Stimulated activated memory B cell treated with anti-CD40 and anti-IgM and Interleukin-4, amounts not matched to agents 10 μg/mL and 1 μg/mL and 100 μg/mL, for 72 hours (primary cell): ENCODE measurements at regions not wholly inside any gene's neighbourhood (a gene's known extent, or its start where the extent isn't known, plus 50 kb on each side); places are given as distances from the start of the nearest gene placed in this dataset.
"Not testable (repeated sequence)": the region's sequence is repeated elsewhere in the genome, so short reads cannot be mapped to it uniquely, and the experiment has no call there.

ENCODE experiments used
- ATAC-seq: fragments of 150-1000 bp; cut with Tn5 transposase; 2 replicates; pipeline ENCODE4 v1.10.0; 2021
- H3K27ac Mint-ChIP-seq: one replicate; pipeline ENCODE4 v1.8.0; 2022; ENCODE audit warnings: mild to moderate bottlenecking, mixed read lengths
- H3K27me3 Mint-ChIP-seq: one replicate; pipeline ENCODE4 v1.8.0; 2022; ENCODE audit warnings: mixed read lengths
- H3K36me3 Mint-ChIP-seq: one replicate; pipeline ENCODE4 v1.8.0; 2022; ENCODE audit warnings: mixed read lengths
- H3K4me1 Mint-ChIP-seq: one replicate; pipeline ENCODE4 v1.8.0; 2022; ENCODE audit warnings: mixed read lengths
- H3K4me3 Mint-ChIP-seq: one replicate; pipeline ENCODE4 v1.8.0; 2022; ENCODE audit warnings: mild to moderate bottlenecking, moderate library complexity, mixed read lengths
- H3K9me3 Mint-ChIP-seq: one replicate; pipeline ENCODE4 v1.8.0; 2022; ENCODE audit warnings: mixed read lengths

DNA sequence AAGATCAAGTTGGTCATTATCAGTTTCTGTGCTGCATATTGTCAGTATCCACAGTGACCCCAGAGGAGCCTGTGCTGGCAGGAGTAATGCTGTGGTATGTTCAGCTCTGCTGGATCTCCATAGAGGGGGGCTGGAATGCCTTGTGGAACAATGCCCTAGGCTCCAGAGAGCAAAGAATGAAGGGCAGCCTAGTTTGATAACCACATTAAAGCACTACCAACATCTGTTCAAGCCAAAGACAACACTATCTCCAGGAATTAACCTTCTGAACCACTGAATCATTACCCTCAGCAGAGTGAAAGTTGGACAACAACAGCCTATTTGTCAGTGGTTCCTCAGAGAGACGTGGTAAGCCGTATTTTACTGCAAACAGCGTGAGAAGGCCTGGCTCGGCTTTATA is 192.3 kb upstream of the CXorf66 start:
- no peaks in the 10 kb centered on the region for H3K4me1 Mint-ChIP-seq
- H3K36me3 Mint-ChIP-seq = no peaks in the 10 kb centered on the region
- no peaks in the 10 kb centered on the region for H3K27me3 Mint-ChIP-seq
- no peak overlapping the region for H3K4me3 Mint-ChIP-seq
- no peak for ATAC-seq
- no peaks in the 10 kb centered on the region for H3K9me3 Mint-ChIP-seq
- no peak overlapping the region for H3K27ac Mint-ChIP-seq

DNA sequence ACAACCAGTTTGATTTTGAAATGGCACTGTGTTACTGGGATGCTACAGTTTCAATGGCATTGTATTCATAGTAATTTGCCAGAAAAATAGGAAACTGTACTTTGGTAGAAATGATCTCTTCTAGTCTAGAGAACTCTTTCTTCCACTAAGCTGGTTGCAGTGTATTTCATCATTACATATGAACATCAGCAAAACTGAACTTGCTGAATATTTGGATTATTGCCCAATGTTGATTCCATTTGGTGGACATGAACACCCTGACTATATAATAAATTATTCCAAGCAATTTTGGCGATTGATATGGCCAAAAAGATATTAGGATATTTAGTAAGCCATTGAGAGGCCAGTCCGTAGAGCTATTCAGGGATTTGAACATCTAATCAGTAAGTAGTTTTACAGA is 191.8 kb upstream of the CXorf66 start:
- no peaks in the 10 kb centered on the region for H3K27me3 Mint-ChIP-seq
- no peak overlapping the region for H3K4me3 Mint-ChIP-seq
- H3K36me3 Mint-ChIP-seq = no peaks in the 10 kb centered on the region
- H3K4me1 Mint-ChIP-seq = no peaks in the 10 kb centered on the region
- H3K27ac Mint-ChIP-seq = no peak overlapping the region
- no peaks in the 10 kb centered on the region for H3K9me3 Mint-ChIP-seq
- ATAC-seq = no peak

DNA sequence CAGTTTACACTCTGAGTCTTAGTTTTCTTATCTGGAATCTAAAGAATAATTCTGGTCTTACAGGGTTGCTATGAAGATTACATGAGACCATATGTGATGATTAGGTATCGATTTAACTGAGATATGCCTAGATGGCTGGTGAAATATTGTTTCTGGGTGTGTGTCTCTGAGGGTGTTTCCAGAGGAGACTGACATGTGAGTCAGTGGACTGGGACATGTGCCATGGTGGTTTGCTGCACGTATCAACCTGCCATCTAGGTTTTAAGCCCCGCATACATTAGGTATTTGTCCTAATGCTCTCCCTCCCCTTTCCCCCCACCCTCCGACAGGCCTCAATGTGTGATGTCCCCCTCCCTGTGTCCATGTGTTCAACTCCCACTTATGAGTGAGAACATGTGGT is 186.0 kb upstream of the CXorf66 start:
- no peaks in the 10 kb centered on the region for H3K36me3 Mint-ChIP-seq
- no peaks in the 10 kb centered on the region for H3K4me1 Mint-ChIP-seq
- H3K27ac Mint-ChIP-seq = no peak overlapping the region
- ATAC-seq = no peak
- no peak overlapping the region for H3K4me3 Mint-ChIP-seq
- H3K27me3 Mint-ChIP-seq = no peaks in the 10 kb centered on the region
- no peaks in the 10 kb centered on the region for H3K9me3 Mint-ChIP-seq

DNA sequence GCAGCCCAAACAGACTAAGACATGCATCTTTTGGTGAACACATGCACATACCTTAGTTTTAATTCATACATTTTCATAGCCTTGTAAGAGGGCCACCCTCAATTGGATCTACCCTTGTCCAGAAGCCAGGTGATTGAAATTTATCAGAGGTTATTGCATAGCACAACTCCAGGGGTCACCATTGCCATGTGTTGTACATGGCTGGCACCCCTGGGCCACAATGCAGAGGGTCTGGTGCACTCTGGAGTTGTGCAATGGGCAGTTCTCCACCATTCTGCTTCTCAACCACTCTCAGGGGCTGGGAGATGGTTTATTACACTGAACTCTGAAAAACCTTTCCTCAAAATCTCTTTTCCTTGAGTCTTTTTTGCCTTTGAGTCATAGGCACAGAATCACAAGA is 184.4 kb upstream of the CXorf66 start:
- Mint-ChIP-seq H3K27ac (no peak overlapping the region), H3K9me3 (no peaks in the 10 kb centered on the region), H3K27me3 (no peaks in the 10 kb centered on the region), H3K4me1 (no peaks in the 10 kb centered on the region), H3K4me3 (no peak overlapping the region), H3K36me3 (no peaks in the 10 kb centered on the region)
- ATAC-seq = no peak

DNA sequence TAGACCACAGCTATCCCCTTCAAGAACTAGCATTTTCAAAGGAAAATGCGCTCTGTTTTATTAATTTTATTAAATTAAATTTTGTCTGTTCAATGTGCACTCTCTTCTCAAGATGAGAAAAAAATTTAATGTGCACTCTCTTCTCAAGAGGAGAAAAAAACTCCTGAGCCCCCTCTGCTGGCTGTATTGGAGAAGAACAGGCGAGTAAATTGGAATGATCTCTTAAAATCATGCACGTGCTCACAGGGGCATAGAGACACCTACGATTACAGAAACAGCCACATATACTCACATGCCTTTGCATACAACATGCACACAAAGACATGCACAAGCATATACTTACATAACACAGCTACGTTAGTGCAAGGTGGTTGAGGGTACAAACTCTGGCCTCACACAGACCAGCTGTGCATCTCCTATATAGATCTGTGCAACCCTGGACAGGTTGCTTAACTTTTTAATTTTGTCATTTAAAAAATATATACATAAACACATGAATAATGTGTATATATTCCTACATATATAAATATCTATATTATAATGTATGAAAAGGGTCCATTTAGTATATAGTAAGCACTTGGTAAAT is 176.2 kb upstream of the CXorf66 start:
- no peak overlapping the region for H3K4me3 Mint-ChIP-seq
- ATAC-seq = no peak
- no peak overlapping the region for H3K27ac Mint-ChIP-seq
- no peaks in the 10 kb centered on the region for H3K9me3 Mint-ChIP-seq
- no peaks in the 10 kb centered on the region for H3K27me3 Mint-ChIP-seq
- H3K4me1 Mint-ChIP-seq = no peaks in the 10 kb centered on the region
- H3K36me3 Mint-ChIP-seq = no peaks in the 10 kb centered on the region

DNA sequence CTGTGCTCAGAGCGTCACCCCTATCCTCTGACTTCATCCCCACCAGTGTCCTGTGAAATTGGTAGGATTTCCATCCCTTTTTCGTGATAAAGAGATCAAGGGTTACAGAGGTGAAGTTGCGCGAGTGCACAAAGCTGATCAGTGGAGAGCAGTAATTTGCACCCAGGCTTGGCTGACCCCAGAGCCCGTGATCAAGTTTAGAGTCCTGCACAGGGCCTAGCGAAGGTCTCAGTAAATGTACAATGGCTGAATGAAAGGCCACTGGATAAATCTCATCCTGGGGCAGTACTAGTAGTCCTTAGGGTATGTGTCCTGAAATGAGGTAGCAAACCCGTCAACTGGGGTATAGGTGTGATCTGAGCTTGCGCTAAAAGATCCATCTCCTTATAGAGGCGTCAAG is 173.2 kb upstream of the CXorf66 start:
- not testable (repeated sequence) for H3K4me3 Mint-ChIP-seq, H3K27ac Mint-ChIP-seq

DNA sequence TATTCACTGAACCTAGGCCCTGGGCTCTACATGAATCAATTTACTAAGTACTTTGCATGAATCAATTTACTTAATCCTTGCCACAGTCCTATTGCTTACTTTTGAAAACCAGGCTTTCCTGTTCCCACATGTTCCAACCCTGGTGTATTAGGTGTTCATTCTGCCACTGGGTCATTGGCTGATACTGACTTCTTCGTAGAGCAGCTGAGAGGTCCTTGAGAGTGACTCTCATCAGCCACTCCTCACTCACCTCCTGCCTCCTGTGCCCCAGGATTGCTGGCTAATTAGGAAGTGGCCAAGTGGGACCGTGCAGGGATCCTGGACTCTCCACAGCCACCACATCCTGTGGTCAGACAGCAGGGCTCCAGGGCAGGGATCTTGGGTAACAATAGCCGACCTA is 172.7 kb upstream of the CXorf66 start:
- not testable (repeated sequence) for H3K4me1 Mint-ChIP-seq, H3K9me3 Mint-ChIP-seq, H3K4me3 Mint-ChIP-seq, H3K27ac Mint-ChIP-seq, ATAC-seq, H3K27me3 Mint-ChIP-seq, H3K36me3 Mint-ChIP-seq

More for the DNA sequence above, 173.2 kb upstream of the CXorf66 start:
- not testable (repeated sequence) for H3K27me3 Mint-ChIP-seq, H3K4me1 Mint-ChIP-seq, H3K9me3 Mint-ChIP-seq, ATAC-seq, H3K36me3 Mint-ChIP-seq

DNA sequence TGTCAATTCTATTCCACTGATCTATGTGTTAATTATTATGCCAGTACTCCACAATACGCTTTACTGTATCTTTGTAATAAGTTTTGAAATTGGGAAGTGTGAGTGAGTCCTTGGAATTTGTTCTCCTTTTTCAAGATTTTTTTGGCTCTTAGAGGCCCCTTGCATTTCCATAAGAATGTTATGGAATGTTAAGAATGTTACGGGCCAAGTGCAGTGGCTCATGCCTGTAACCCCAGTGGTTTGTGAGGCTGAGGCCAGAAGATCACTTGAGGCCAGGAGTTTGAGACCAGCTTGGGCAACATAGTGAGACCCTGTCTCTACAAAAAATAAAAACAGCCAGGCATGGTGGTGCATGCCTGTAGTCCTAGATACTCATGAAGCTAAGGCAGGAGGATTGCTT is 167.6 kb upstream of the CXorf66 start:
- no peaks in the 10 kb centered on the region for H3K36me3 Mint-ChIP-seq
- no peak overlapping the region for H3K4me3 Mint-ChIP-seq
- no peaks in the 10 kb centered on the region for H3K27me3 Mint-ChIP-seq
- no peak for ATAC-seq
- H3K9me3 Mint-ChIP-seq = no peaks in the 10 kb centered on the region
- H3K27ac Mint-ChIP-seq = no peak overlapping the region
- H3K4me1 Mint-ChIP-seq = no peaks in the 10 kb centered on the region

DNA sequence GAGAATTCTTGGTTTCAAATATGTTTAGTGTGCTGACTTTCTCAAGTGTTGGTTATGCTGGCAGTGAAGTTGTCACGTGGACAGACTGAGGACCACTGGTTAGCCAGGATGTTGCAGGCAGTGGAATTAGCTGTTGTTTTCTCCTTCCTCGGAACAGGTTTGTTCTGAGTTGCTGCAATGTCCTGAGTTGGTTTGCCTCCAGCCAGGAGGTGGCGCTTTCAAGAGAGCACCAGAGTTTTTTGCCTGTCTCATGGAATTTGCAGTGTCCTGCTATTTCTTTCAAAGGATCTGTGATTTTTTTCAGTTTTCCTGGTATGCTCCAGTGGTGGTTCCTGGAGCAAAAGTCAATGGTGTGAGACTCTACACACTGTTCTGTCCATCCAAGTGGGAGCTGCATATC is 158.1 kb upstream of the CXorf66 start:
- H3K4me3 Mint-ChIP-seq = no peak overlapping the region
- H3K4me1 Mint-ChIP-seq = no peaks in the 10 kb centered on the region
- no peak for ATAC-seq
- no peak overlapping the region for H3K27ac Mint-ChIP-seq
- no peaks in the 10 kb centered on the region for H3K27me3 Mint-ChIP-seq
- H3K9me3 Mint-ChIP-seq = no peaks in the 10 kb centered on the region
- H3K36me3 Mint-ChIP-seq = no peaks in the 10 kb centered on the region

DNA sequence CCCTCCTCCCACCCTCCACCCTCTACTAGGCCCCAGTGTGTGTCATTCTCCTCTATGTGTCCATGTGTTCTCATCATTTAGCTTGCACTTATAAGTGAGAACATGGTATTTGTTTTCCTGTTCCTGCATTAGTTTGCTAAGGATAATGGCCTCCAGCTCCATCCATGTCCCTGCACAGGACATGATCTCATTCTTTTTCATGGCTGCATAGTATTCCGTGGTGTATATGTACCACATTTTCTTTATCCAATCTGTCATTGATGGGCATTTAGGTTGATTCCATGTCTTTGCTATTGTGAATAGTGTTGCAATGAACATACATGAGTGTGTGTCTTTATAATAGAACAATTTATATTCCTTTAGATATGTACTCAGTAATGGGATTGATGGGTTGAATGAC is 148.7 kb upstream of the CXorf66 start:
- H3K4me1 Mint-ChIP-seq, H3K4me3 Mint-ChIP-seq, ATAC-seq, H3K27ac Mint-ChIP-seq, H3K36me3 Mint-ChIP-seq, H3K9me3 Mint-ChIP-seq, H3K27me3 Mint-ChIP-seq: not testable (repeated sequence)

DNA sequence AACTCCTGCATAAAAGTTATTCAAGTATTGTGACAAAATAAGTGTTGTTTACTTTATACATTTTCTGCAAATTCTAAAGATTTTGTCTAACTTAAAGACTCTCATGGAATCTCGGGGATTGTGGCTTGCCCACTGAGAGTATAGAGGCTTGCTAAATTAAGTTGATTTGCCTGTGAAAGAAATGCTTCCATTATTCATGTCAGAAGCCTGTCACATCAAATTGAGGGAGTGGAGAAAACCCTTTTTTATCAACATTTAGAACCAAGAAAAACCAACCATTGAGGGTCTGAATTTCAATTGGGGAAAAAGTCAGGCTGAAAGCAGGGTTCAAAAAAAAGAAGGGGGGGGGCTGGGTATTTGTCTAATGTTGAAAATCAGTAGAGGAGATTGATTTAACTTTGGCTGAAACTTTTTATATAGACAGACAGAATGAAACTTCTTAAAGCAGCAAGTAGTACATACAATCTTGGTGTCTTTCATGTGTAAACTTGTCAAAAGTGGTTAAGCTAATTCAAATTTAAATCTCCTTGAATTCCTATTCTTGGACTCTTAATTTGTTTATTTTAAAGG is 144.8 kb upstream of the CXorf66 start:
- Mint-ChIP-seq H3K9me3 (peaks cover 2% of the 10 kb centered on the region), H3K27ac (no peak overlapping the region), H3K4me3 (no peak overlapping the region), H3K36me3 (no peaks in the 10 kb centered on the region), H3K4me1 (no peaks in the 10 kb centered on the region), H3K27me3 (no peaks in the 10 kb centered on the region)
- ATAC-seq = no peak

DNA sequence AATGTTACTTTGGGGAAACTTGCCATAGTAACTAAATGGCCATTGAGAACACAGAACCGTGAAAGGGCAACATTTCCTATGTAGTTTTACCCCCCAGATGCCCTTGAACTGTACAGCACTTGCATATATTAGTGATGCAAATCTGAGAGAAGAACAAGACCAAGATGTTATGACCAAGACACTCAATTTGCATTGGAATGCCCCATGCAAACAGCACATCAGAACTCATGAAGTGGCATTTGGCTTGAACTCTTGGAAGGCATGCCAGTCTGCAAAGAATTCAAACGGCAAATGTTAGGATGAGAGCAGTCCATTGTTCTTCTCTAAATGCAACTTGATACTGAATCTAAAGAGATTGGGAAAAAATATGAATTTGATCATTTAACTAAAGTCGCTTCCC is 139.4 kb upstream of the CXorf66 start:
- H3K9me3 Mint-ChIP-seq = no peaks in the 10 kb centered on the region
- no peak for ATAC-seq
- H3K4me3 Mint-ChIP-seq = no peak overlapping the region
- no peaks in the 10 kb centered on the region for H3K36me3 Mint-ChIP-seq
- no peaks in the 10 kb centered on the region for H3K4me1 Mint-ChIP-seq
- H3K27ac Mint-ChIP-seq = no peak overlapping the region
- H3K27me3 Mint-ChIP-seq = no peaks in the 10 kb centered on the region

DNA sequence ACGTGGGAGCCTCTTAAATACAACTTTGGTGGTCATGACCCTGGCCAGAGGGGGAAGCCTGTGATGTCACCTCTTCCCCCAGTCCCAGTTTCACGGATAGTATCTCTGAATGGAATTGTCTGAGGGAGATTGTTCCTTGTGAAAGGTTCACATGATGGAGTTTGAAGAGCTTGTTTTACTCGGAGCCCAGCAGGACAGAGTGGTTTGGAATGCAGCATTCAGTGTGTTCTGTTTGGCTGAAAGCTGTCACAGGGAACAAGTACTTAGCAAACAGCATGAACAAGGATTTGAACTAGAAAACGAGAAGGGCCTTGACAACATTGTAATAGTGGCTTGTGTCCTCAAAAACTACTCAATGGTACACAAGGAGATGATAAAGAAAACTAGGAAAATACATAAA is 133.9 kb upstream of the CXorf66 start:
- Mint-ChIP-seq H3K27me3 (no peaks in the 10 kb centered on the region), H3K27ac (no peak overlapping the region), H3K4me1 (no peaks in the 10 kb centered on the region), H3K36me3 (no peaks in the 10 kb centered on the region), H3K9me3 (no peaks in the 10 kb centered on the region), H3K4me3 (no peak overlapping the region)
- ATAC-seq = no peak

DNA sequence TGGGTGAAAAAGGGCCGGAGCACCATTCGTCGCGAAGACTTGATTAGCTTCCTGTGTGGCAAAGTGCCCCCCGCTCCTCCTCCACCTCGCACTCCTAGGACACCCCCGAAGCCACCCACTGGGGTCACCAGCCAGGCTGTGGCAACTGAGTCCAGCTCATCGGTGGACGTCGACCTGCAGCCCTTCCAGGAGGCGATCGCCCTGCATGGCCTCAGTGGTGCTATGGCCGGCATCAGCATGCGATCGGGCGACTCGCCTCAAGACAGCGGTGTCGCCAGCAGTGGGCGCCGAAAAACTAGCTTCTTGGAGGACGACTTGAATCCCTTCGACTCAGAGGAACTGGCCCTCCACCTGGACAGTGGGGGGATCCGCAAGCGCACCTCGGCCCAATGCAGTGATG is 126.8 kb upstream of the CXorf66 start:
- H3K4me1 Mint-ChIP-seq = peaks cover 8% of the 10 kb centered on the region
- H3K4me3 Mint-ChIP-seq = no peak overlapping the region
- H3K27ac Mint-ChIP-seq = no peak overlapping the region
- no peaks in the 10 kb centered on the region for H3K9me3 Mint-ChIP-seq
- no peaks in the 10 kb centered on the region for H3K27me3 Mint-ChIP-seq
- no peaks in the 10 kb centered on the region for H3K36me3 Mint-ChIP-seq
- no peak for ATAC-seq

DNA sequence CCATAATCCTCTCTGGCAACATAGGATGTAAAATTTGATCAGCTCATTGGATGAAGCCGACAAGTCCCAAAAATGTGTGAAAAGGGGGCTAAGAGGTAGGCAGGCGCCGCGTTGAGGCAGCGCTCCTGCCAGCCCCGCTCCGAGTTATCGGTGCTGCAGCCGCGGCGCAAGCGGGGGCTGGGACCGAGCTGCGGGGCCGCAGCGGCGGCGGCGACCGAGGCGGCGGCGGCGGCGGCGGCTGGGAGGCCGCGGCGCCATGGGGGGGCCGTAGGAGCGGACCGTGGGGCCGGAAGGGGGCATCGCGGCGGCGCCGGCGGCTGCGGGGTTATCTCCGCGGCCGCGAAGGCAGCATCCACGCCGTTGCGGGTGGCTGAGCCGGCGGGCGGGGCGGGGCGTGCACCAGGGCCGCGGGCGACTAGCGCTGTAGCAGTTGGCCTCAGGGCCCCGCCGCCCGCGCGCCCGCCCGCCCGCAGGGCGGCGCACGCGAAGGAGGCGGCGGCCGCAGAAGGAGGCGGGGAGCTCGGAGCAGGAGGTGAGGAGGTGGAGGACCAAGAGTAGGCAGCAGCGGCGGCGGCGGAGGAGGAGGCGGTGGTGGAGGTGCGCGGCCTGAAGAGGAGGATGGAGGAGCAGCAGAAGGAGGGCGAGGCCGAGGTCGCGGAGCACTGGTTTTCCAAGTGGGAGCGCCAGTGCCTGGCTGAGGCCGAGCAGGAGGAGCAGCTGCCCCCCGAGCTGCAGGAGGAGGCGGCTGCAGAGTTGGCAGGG is 126.0 kb upstream of the CXorf66 start:
- peak overlapping the region; percentile 67 for H3K4me3 Mint-ChIP-seq
- H3K4me1 Mint-ChIP-seq = peaks cover 8% of the 10 kb centered on the region
- ATAC-seq = peak; percentile 81
- no peaks in the 10 kb centered on the region for H3K9me3 Mint-ChIP-seq
- no peak overlapping the region for H3K27ac Mint-ChIP-seq
- H3K27me3 Mint-ChIP-seq = no peaks in the 10 kb centered on the region
- no peaks in the 10 kb centered on the region for H3K36me3 Mint-ChIP-seq

DNA sequence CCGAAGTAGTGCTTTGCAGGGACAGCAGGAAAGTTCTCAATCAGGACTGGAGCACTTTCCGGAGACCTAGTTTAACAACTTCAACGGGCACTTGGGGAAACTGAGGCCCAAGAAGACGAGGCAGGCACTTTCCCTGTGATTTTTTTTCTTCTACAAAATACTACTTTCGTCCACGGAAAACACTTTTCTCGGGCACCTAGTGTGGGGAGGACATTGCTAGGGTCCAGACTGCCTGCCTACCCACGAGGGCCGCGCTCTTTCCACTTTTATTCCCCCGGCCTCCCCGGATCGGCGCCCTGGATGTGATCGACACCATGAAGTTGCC is 125.4 kb upstream of the CXorf66 start:
- ATAC-seq = no peak
- H3K4me1 Mint-ChIP-seq = peaks cover 8% of the 10 kb centered on the region
- H3K4me3 Mint-ChIP-seq = peak overlapping the region; percentile 67
- H3K36me3 Mint-ChIP-seq = no peaks in the 10 kb centered on the region
- no peak overlapping the region for H3K27ac Mint-ChIP-seq
- no peaks in the 10 kb centered on the region for H3K9me3 Mint-ChIP-seq
- H3K27me3 Mint-ChIP-seq = no peaks in the 10 kb centered on the region
